ENCODE measurements at regions not wholly inside any gene's neighbourhood (a gene's known extent, or its start where the extent isn't known, plus 50 kb on each side); places are given as distances from the start of the nearest gene placed in this dataset.

DNA sequence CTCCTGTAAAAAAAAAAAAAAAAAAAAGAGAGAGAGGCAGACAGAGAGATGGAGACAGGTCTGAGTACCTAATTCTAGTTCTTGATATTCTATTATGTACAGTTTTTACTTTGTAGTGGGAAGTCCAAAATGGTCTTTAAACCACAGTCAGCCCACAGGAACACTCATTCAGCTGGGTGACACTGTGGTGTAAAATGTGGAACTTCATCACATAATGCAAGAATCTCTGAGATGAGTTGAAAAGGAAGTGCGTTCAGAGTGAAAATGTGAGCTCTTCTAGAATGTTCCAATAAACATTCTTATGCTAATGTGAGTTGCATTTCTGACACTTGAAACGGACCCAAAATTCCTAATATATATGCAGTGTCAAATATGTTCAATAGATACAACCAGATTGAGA is 972.1 kb downstream of the CDH11 start:
- no peak for DNase-seq

DNA sequence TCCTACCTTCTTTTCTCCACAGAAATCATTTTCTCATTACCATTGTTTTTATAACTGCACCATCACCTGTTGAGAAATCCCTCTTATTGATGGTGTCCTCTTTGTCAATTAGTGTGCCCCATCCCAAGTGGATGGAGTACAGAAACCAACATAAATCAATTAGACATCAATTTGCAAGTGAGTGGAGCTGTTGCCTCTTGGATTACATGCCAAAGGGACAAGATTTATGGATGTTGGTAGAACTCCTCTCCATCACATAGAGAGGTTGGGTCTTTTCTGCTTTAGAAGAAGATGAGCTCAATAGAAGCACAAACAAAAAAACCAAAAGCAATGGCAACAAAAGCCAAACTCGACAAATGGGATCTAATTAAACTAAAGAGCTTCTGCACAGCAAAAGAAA is 973.5 kb downstream of the CDH11 start:
- no peak for DNase-seq

DNA sequence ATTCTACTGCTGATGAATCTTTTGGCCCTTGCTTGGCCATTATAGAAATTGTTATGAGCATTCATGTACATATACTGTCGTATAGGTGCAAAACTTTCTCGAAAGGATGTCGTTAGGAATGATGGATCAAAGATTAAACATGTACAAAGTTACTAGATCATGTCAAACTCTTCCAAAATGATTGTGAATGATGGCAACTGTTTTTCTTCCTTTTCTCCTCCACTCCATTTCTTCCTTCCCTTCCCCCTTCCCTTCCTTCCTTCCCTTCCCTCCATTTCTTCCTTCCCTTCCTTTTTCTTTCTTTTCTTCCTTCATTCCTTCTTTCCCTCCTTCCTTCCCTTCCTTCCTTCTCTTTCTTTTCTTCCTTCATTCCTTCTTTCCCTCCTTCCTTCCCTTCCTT is 973.9 kb downstream of the CDH11 start:
- no peak for DNase-seq

DNA sequence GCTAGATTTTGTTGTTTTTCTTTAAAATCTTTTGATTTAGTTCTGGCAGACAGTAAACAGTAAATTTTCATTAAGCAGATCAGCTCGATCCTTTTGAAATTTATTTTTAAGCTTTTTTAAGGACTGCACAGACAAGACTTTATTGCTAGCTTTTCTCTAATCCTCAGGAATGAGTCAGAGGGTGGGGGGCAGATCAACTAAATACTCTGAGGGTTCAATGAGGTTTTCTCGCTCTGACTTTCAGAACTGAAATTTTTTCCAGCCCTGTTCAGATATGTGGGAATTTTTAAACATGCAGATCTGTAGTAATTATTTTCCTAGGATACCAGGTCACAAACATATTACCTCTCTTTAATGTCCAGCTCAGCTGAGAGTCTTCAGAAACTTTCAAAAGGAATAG is 977.2 kb downstream of the CDH11 start:
- DNase-seq, result no peak

DNA sequence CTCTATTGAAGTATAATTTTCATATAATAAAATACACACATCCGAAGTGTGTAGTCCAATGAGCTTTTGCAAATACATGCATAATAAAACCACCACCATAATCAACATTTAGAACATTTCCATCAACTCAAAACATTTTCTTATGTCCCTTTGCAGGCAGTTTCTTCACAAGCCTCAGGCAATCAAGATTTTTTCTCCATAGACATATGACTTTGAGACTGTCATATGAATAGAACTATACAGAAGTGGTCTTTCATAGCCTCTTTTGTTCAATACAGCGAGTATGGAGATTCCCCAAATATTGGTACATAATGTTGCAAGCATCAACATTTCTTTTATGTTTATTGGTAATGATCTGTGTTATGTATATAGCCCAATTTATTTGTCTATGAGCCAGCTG is 983.2 kb downstream of the CDH11 start:
- no peak for DNase-seq

DNA sequence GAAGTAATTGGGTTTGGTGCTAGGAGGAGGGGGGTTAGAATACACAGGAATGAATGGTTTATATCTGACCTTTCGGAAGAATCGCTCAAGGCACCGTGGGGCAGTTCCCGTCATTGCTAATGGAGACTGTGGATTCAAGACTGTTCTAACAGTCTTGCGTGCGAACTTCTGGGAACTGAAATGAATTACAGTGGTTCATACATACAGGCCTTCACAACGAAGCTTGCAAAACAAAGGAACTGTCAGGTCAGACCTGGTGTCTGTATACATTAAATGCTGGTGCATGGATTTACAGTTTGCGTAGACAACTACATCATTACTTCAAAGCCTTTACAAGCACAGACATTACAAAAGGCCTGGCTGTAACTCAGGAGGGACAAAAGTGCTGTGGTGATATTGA is 983.9 kb downstream of the CDH11 start:
- no peak for DNase-seq

DNA sequence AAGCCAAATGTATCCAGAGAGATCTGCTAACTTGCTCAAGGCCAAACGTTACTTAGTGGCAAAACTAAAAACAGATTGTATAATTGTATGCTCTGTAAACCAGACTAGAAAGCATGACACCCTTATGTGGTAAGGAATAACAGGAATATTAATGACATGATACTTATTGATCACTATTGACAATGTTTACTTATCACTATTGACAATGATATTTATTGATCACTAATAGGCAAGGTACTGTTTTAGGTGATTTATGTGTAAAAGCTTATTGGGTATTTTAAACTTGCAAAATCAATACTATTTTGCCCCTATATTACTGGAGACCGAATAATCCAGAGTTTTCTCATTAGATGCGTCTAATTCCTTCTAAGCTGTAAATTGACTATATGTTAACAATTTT is 985.1 kb downstream of the CDH11 start:
- no peak for DNase-seq

DNA sequence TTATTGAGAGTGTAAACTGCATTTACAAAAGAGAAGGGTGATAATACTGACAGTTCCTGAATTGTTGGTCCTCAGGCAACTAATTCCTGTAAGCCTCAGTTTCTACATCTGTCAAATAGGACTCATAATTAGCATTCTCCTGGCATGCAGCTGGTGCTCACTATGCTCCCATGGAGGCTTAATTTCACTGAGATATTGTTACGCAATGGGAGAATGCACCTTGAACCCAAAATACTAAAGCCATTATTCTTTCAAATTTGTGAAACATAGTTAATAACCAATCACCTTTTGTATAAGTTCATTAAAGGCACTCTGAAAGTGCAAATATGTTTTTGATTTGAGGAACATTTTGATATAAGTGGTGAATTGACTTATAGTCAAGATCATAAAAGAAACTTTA is 985.5 kb downstream of the CDH11 start:
- DNase-seq, result no peak

DNA sequence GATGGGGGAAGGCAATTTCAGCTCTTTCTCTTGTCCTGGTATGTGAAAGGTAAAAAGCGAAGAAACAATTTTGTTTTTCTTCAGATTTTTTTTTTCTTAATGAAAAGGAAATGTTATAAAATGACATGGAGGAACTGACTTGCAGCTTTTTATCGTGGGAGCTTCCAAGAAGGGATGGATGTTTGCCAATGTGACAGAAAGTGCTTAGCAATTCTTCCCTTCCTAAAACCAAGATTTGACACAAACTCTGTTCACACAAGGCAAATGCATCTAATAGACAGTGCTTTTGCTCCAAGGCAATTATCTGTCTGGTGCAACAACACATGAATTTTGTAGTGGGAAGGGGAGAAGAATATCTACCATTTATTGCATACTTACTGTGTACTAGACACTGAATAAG is 988.5 kb downstream of the CDH11 start:
- no peak for DNase-seq

DNA sequence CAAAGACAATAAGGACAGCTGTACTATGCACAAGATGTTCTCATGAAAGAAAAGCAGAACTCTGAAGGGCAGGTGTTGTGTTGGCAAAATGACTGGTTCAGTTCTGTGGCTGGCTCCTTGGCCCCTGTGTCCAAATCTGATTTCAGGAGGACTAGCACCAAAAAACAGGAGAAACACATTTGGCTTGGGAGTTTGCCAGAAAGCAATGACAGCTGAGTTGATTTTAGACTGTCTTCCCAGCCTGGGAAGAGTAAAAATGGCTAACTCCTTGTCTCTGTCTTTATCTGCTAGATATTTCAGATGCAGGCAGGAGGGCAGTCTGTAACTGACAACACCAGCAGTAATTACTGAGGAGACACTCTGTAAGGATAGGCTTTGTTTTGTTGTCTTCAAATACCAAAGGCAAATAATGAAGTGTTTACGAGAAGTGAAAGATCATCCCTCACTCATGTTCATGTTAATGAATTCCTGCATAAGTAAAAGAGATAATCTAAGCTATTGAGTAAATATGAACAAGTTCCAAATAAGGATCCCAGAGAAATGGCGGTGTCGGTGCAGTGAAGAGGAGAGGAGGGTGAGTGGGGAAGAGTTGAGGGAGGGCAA is 989.0 kb downstream of the CDH11 start:
- DNase-seq, result no peak

DNA sequence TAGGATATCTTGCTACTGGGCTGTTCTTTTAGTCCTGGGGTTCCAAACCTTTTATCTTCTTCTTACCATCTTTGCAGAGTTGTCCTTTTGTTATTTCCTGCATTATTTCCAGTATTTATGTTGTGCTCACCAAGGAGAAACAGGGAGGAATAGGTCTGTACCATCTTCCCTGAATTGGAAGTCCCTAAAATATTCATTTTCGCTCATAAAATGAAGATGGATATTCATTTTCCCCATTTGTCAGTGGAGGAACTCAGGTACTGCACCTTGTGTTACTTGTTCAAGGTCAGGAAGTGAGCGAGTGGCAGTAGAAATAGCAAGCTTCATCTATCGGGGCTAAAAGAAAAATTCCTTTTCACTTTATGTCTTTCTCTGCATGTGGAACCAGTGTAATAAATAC is 989.7 kb downstream of the CDH11 start:
- DNase-seq, result no peak

DNA sequence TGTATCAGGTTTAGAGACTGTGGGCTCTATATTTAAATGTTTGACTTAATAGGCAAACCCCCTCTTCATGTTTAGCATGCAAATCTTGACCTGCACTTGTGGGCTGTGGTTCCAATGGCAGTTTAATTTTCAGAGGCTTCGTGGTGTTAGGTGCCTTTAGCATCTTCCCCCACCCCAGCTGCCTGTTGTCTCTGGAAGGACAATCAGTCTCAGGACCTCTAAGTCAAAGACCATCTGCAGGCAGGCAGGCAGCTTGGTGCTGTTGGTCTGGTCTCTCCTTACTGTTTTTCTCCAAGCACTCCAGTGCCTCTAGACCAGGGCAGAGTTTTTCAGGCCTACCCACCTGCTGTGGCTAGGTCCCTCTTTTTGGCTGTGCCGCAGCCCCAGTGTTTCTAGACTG is 990.4 kb downstream of the CDH11 start:
- DNase-seq, result no peak

DNA sequence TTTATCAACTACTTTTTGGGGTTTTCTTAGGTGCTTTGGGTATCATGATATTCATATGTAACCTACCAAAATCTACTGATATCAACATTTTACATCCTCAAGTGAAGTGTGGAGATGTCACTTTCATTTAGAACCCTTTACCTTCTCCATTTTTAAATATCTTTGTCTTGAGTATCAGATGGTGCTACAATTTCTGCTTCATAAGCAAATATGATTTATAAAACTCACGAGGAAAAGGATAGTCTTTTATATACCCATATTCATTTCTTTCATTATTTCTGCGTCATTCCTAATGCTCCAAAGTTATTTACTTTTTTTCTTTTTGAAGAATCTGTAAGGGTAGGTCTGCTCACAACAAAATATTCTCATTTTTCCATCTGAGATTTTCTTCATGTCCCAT is 991.7 kb downstream of the CDH11 start:
- DNase-seq, result no peak

DNA sequence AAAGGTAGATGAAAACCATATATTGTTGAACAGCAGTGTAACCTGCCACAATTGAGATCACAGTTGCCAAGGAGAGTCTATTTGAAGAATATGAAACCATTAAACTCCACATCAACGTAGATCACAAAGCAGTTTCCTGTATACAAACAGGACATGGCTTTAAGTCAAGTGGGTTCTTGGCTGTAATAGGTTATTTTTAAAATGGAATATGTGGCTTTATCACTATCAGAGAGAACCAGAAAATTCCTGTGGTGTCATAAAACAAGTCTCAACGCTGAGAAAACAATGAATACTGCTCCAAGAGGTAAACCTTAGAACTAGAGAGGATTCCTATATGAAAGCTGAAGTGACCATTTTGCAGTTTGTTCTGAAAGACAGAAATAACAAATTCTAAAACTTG is 999.7 kb downstream of the CDH11 start:
- DNase-seq, result no peak

DNA sequence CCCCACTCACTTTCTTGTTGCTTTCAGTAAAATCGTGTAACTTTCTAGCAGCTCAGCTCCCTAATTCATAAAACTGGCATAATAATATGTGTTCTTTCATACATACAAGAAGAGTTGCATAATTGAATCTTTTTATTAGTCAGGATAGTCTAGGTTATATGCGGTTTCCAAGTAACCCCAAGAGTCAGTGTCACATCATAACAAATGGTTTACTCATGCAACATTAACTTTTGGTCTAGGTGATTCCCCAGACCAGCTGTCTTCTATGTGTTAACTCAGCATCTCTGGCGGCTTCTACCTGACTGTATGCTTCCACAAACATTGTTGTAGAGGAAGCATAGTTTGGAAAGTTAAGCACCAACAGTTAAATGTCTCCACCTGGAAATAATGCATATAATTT is 1000.4 kb downstream of the CDH11 start:
- DNase-seq, result no peak

DNA sequence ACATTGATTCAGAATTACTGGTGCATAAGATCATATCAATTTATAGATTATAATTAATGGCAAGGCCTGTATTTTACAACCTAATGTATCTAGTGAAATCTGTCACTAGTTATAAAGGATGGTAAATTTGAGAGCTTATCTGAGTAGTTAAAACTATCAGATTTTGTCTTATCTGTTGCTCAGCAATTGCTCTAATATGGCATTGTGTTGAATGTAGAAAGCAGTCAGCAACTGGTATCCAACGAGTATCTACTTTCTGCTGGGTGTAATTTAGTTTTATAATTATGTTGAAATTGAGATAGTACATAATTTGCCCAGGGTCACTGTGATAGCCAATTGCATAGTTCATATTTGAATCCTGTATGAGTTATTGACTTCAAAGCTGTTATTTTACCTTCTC is 1005.7 kb downstream of the CDH11 start:
- no peak for DNase-seq

DNA sequence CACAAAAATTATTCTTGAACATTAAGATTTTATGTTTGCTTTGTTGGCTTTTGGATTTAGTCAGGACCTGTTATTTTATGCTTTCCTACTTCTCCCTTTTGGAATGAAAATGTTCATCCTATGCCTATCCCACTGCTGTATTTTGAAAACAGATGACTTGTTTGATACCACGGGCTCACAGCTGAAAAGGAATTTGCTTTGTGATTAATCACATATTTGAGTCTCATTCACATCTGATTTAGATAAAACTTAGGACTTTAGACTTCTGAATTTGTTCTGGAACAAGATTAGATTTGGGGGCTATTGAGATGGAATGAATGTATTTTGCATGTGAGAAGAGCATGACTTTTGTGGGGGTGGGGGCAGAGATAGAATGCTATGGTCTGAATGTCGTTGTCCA is 1012.6 kb downstream of the CDH11 start:
- no peak for DNase-seq

DNA sequence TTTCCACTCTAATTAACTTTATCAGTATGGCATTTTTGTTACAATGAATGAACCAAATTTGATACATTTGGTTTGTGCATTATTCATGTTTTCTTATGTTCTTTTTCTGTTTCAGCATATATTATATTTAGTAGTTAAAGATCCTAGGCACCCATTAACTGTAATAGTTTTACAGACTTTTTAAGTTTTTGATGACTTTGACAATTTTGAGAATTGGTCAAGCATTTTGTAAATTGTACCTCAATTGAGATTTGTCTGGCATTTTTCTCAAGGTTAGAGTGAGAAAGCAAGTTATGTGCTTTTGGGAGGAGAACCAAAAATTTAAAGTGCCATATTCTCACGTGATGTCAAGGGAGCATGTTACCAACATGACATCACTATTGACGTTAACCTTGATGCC is 1019.2 kb downstream of the CDH11 start:
- DNase-seq, result no peak

DNA sequence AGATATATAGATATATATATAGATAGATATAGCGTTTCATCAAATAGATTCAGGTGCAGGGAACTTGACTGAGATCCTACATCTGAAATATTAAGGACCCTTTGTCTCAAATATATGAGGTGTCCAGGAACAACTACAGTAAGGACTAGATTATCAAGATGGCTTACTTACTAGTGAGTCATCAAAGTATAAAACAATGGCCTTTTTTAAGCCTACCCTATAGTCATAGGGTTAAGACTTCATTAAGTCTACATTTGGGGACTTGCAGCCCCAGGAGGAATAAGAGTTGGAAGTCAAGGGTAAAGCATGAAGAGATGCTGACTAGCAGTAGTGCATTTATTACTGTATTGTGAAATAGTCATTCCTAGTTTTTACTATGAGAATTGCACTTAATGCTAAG is 1023.4 kb downstream of the CDH11 start:
- DNase-seq, result no peak

DNA sequence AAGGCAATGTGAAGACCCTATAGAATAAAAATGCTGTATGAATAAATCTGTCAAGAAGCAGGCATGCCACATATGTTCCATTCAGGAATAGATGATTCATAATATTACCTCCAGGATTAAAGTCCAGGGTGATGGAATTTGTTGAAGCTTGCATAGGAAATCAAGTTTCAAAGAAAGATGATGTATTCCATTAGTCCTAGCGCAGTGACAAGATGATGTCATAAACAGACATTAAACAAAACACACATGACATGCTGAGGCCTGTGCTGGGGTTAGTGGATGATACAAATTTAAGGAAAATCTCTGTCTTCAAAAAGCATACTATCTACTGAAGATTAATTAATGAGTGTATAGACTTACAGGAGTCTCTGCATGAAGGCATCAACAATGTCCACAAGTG is 1025.2 kb downstream of the CDH11 start:
- DNase-seq, result no peak

DNA sequence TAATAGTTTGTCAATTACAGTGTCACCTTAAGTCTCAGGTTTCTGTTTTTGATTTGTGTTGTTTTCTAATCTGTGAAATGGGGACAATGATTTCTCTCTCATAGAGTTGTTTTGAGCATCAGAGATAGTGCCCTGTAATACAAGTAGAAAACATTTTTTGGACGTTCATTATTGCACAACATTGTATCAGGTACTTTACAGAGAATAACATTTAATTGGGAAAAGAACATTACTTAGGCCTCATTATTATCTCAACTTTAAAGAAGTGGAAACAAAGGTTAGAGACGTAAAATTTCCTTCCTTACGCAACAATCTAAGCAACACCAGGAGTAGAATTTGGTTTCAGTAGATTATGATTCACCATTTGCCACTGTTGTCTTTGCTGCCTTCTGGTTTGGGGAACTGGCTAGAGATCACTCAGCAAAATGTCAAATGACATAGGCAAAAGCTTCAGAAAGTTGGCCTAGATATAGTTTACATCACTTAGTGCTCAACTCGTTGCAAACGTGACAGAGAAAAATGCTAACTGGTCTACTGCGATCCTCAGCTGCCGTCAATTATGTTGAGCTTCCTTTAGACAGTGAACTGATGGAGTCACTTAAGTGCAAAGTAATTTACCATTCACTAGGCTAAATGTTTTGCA is 1026.8 kb downstream of the CDH11 start:
- no peak for DNase-seq

DNA sequence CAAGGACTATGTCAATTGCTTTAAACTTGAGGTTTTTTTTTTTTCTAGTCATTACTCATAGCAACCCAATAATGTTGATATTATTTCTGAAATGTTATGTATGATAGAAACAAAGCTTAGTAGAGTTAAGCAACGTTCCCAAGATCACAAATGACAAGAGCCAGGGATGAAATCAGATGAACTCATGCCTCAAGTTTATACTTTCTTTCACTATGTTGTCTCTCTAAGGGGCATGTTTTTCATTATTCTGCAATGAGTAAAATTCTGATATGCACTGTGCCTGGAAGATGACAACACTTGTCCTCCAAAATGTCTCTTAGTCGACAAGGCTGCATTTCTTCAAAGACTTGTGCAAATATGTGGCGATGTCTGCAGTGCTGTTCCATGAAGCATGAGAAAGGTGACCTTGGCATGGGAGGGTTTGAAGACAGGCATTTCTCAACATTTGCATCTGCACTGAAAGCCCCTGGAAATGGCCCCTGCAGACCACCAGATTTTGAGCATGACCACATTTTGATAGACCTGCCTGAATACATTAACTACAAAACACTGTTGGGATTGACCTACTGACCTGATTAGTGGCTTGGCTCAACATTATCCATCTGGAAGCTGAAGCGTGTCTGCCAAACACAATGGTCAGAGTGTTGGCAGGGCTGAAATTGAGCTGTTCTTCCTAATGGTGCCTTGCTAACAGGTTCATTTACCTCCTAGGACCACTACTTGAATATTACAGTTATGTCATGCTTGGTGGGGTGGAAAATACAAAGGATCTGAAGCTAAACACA is 1027.5 kb downstream of the CDH11 start:
- no peak for DNase-seq

DNA sequence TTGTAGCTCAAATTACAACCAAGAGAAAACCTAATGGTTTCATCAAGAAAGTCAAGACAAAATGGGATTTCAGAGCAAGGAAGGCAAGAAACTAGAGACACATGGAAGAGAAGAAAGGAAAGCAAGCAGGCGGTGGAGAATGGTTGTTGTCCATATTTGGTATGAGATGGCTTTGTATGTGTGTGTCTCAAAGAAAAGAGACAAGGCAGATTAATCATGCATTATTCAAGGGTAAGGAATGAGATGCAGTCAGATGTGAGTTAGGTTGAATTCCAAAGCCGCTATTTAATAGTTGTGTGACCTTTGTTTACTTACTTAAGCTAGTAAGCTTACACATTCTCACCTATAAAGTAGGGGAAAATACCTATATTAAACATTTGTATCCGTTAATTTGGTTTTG is 1029.6 kb downstream of the CDH11 start:
- DNase-seq, result no peak

DNA sequence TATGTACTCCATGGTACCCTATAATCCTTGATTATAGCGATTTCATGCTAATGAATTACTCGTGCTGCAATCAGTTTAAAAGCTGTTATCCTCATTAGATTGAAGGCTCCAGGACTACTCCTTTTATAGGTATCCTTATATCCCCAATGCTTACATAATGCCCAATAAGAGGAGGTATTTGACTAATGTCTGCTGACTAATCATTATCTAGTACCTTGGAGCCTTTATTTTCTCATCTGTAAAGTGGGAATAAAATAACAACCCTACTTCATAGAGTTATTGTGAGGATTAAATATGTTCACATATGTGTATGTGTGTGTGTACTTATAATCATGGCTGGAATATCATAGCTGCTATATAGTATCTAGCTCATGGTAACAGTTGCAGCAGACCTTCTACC is 1031.5 kb downstream of the CDH11 start:
- DNase-seq, result no peak

DNA sequence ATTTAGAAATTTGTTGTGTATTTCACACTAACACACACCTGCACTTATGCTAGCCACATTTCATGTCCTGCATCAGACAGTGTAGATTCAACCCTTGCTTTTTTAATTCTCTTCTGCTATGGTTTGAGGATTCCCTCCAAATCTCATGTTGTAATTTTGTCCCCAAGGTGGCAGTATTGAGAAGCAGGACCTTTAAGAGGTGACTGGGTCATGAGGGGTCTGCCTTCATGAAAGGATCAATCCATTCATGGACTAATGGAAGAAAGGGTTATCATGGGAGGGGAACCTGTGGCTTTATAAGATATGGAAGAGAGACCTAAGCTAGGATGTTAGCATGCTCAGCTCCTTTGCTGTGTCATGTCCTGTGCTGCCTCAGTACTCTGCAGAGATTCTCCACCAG is 1032.2 kb downstream of the CDH11 start:
- peak; percentile 7 for DNase-seq
